ENCODE measurements at regions not wholly inside any gene's neighbourhood (a gene's known extent, or its start where the extent isn't known, plus 50 kb on each side); places are given as distances from the start of the nearest gene placed in this dataset.

GRCh38 chr12:124487066-124487833 lies 80.2 kb downstream of the NCOR2 start:
- no peak for TF ChIP-seq CTCF (conservative IDR thresholded peaks at IDR 0.05; ENCODE audit: low read depth, low read length)
- no peak for TF ChIP-seq EZH2phosphoT487 (IDR thresholded peaks at IDR 0.05; ENCODE audit: borderline replicate concordance, low read length)

Measured in PC-3 (cell line).